NCI-H510A treated with DMSO at 0.1 percent for 48 hours (cell line): ENCODE measurements at regions not wholly inside any gene's neighbourhood (a gene's known extent, or its start where the extent isn't known, plus 50 kb on each side); places are given as distances from the start of the nearest gene placed in this dataset.

Source experiments
- DNase-seq: peaks from one replicate; lab custom pipeline; 2025; lab: John Stamatoyannopoulos, UW

DNA sequence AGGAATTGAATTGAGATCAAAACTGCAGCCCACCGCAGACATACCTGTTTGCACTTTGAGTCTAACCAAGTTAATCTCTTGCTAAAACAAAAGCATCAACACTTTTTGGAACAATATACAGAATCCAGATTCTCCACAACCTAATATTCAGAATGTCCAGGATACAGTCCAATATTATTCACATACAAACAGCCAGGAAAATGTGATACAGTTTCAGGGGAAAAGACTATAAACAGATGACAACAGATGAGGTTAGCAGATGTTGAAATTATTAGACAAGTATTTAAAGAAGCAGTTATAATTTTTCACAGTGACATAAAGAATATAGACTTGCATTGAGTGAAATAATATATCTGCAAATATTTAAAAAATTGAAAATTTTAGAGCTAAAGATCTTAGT lies 678.1 kb upstream of the CXADR start:
- no peak for DNase-seq

DNA sequence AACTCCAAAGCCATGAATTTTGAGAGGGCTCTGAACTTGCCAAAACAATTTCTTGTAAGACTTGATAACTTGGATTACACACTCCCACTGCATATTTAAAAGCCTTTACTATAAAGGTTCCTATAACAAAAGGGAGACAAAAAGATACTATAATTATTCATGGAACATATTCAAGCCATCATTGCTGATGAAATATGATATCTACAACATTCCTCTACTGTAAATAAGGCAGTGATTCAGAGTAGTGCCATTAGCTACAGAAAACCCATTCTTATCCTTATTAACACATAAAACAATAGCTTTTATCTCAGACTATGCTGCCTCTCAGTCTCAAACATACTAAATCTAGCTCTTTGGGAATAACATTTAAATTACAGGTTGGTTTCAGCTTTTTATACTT lies 675.5 kb upstream of the CXADR start:
- DNase-seq, result no peak

DNA sequence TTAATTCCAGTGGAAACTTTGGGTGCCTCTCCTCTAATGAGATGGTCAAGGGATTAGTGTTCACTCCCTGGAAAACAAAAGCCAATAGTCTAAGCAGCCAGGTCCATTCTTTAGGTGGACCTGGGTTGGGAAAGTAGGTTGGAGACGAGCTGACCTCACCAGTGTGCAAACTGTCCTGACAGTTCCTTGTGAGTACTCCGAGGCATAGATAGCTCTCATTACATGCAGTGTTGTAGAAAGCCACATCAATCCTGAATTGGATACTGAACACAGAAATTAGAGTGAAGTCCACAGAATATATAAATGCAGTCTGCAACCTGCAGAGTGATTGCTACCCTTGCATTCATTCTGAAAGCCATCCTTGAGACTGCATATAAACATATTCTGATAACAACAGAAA lies 675.1 kb upstream of the CXADR start:
- no peak for DNase-seq

DNA sequence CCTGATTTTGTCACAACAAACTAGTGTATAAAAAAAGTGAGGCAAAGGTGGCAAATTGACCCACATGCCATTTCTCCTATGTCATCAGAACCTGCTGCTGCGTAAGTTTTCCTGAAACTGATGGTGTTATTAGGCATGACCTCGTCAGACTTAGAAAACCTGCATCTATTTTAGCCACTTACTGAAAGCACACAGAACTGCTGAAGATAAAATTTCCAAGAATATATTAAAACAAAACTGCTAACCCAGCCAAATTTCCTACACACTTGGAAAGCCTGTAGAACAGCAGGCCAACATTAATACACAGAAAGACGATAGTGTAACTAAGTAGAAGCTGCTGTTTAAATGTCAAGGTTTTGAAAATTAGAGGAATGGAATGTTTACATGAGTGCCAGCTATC lies 674.5 kb upstream of the CXADR start:
- DNase-seq, result no peak

DNA sequence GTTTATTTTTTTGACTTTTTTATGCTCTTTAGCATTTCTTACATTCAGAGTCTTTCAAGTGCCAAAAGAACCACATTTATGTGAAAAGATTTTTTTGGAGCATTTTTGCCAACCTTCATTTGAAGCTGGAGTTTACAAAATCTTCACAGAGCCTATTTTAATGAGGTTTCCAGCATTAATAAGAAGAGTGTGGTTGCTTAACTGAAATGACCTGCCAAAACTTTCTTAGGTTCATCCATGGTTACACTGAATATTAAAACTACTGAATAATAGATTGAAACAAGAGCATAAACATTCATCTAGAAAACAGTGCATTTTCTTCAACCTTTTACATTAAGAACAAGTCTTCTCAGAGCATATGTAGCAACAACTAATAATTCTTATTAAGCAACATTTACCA lies 672.3 kb upstream of the CXADR start:
- no peak for DNase-seq

DNA sequence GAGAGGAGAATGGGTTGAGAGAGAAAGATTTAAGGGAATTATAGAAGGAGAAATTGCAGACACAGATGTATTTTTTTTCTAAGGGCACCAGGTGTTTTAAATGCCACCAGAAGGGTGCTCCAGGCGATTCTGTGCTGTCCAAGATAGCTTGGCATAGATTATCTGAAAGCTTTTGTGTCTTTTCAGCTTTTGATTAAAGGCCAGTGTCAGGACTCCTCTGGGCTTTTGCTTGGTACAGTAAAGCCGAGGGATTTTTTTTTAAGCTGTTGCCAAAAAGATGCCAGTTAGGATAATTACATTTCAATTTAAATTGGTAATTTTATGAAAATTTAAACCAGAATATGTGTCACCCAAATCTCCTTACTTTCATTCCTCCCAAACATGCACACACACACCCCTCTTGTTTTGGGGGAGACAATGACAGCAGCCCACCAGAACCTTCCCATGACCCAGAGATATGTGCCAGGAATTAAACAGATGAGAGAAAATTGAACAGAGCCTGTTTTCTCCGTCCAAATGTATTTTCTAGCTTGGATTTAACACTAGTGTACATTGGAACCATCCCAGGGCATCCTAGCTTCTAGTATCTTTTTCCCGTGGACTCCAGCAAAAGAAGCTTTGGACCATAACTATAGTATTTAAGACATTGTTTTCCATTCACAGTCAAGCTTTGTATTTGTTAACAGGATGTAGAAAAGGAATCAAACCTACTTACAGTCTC lies 670.7 kb upstream of the CXADR start:
- no peak for DNase-seq

DNA sequence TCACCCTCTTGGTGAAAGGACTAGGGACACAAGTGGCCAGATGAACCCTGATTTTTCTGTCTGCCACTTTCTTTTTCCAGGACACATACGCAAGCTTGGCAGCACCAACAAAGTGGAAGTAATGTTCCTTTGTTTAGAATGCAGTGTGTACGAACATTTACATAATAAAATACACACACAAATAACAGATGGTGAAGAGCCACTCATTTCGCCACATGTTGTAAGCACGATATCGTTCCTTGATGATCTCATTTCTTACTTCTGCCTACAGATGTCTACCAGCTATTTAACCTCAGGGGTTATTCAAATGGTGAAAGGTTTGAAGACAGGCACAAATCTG lies 670.2 kb upstream of the CXADR start:
- DNase-seq, result no peak

DNA sequence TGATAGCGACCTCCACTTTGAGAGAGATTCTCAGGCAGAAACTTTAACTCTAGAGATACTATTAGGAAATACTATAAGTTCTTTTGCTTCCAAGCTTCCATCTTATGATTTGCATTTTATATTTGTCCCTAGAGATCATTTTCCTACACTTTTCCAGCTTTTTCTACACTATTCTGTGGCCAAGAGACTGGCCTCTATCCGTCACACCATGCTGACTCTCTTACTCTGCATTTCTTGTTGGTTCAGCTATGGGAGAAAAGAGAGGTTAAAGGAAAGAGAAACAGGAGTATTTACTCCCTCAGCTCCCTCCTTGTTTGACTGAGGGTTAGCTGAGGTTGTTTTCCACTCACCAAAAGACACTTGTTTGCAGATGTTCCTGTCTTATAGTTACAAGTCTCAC lies 665.6 kb upstream of the CXADR start:
- no peak for DNase-seq

DNA sequence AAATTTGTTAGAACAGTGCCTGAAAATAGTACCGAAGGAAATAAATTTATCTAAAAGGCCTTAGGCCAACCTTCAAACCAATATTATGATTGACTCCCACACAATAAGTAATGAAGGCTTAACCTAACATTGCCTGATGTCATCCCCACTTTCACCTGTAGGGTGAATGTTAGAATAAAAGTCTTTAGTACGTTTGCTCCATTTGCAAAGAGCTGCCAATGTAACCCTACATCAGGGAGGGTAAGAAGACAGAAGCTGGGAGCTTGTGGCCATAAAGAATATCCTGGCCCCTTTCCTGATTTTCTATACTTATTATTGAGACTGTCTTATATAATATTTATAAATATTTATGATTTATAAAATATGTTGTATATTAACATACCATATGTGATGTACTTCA lies 661.8 kb upstream of the CXADR start:
- DNase-seq, result no peak

DNA sequence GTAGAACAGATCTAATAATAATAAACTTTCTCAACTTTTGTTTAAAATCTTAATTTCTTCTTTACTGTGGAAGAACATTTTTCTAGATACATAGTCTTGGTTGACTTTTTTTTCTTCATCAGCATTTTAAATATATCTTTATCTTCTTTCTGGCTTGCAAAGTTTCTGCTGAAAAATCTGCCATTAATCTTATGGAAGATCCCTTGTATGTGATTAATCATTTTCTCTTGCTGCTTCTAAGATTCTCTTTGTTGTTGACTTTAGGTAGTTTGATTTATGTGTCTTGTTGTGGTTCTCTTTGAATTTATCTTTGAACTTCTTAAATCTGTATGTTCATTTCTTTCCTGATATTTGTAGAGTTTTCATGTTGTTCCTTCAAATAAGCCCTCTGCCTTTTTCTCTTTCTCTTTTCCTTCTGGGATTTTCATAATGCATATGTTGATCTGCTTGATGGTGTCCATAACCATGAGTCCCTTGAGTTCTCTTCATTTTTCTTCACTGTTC lies 657.6 kb upstream of the CXADR start:
- DNase-seq, result no peak

DNA sequence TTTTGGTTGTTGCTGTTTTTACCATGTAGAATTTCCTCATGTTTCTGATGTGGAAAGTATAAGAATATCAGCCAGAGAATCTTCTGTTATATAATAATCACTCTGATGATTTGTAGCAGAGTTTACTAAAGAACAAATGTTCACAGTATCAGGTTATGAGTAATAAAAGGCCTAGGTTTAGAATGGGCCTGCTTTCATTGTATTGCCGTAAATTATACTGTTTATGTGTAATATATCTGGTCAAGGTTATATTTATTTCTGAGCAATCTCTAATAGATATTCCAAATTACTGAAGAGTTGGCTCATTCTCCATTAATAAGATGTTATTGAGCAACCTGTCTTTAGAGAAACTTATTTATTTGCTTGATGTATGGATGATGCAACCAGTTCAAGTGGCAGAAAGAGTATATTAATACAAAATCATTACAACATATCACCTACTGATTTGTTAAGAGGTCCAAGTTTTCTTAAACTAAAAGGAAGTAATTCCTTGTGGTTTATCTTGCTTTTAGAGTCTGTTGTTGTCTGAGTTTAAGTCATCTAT lies 649.4 kb upstream of the CXADR start:
- no peak for DNase-seq

DNA sequence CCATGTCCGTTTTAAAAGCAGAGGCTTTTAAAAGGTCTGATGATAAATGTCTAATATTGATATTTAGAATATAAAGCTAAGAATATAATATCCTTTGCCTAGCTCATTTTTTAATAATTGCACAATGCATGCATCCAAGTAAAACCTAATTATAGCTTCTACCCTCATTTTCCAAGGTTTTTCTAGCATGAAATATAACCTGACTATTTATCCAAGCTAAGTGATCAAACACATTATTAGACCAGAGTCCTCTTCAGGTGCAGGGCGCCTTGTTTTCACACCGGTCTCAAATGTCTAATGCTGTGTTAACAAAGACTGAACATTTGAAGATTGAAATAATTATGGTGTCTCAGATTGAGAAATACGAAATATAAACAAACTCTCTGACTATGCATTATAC lies 648.9 kb upstream of the CXADR start:
- DNase-seq, result no peak

DNA sequence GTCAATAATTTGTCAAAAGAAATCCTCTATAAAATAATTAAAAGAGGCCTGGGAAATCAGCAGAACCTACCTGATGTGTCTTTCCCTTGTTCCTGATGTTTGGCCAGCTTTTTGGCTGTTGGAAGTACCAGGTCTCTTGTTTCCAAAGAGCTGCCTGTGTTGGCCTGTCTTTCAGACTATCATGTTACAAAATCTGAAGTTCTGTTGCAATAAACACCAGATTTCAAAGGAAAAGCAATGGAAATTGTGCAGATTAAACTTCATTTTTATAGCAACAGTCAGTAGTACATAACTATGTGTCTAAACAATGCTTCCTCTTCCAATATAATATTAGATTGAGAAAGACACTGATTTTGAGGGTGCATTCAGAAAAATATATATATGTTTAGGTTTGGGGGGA lies 647.2 kb upstream of the CXADR start:
- no peak for DNase-seq

DNA sequence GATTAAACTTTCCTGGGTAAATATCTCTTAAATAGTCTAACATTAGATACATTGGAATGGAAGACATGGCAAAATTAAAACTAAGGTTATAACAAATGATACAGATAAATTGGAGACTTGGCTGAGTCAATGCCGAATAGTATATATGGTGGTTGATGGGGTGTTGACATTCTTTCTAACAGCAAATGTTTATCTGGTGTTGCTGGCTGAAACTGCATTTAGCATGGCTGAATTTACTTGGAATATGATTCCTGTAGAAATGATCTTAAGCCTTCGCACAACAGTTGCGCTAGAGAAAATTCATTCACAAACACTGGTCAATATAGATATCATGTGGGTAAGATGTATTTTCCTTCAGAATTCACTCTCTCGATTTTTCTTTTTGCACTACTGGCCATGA lies 646.0 kb upstream of the CXADR start:
- no peak for DNase-seq

DNA sequence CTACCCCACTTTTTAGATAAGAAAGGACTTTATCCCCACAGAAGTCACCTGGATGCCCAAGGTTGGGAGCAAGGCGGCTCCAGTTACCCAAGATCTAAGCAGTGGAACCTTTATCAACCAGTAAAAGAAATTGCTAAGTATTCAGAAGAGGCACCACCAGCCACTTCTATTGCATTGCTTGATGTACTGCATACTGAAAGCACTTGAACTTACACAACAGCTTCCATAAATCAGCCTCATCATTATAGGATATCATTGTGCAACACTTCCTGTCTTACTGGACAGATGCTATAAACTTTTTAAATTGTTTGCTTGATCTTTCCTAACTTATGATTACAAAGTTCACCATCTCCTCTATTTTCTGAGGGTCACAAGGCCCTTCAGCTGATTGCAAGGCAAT lies 642.7 kb upstream of the CXADR start:
- DNase-seq, result no peak

DNA sequence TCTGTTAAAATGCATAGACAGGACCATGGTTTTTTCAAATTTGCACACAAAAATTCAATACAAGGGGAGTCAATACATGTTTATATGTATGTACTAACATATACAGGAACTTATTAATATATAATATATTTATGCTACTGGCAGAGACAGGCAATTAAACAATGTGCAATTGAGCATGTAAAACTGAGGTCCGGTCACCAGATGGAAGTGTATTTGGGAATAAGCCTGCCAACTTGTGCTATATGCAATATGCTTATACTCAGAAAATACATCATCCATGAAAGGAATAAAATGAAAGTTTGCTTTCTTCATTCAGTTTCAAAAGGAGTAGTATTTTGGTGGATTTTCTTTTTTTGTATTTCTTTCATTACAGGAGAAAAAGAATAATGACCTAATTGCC lies 640.2 kb upstream of the CXADR start:
- no peak for DNase-seq

DNA sequence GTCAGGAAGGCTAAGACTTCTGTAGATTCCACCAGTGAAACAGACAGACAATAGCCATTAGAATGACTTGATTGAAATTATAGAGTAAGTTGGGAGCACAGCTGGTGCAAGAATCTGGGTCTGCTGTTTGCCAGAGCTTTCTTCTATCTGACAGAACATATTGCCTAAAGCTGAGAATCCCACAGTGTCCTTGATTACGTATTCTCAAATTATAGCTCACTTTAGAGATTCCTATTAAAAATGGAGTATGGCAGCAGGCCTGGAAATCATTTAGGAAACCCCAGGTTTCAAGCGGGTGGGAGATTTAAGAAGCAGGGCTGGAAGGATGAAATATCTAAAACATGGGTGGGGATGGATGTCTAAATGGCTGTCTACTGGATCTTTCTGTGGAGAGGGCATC lies 639.7 kb upstream of the CXADR start:
- DNase-seq, result no peak

DNA sequence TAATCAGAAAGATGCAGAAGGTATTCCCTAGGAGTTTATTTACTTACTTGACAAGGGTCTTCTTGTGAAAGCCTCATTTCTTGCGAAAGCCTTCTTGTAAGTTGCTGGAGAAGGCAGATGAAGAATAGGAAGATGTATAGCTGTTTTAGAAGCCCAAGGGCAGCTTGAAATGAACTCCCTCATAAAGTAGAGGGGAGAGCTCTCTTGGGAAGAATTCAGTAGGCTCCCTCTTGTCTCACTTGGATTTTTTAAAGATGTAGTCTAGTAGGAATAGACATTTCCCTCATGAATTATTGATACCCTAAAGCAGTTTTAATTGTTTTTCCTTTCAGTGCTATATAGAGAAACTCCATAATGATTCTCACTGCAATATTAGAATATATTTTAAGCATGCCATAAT lies 639.2 kb upstream of the CXADR start:
- no peak for DNase-seq

DNA sequence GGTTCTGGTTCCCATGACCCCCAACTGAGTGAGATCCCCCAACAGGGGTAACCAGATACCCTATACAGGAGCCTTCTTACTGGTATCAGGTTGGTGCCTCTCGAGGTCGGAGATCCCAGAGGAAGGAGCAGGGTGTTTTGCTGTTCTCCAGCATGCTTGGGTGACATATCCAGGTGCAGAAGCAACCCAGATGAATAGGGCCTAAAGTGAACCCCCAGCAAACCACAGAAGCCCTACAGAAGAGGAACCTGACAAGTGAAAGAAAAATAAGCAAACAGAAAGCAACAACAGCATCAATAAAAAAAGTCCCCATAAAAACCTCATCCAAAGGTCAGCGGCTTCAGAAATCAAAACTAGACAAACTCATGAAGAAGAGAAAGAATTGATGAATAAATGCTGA lies 633.4 kb upstream of the CXADR start:
- DNase-seq, result no peak

DNA sequence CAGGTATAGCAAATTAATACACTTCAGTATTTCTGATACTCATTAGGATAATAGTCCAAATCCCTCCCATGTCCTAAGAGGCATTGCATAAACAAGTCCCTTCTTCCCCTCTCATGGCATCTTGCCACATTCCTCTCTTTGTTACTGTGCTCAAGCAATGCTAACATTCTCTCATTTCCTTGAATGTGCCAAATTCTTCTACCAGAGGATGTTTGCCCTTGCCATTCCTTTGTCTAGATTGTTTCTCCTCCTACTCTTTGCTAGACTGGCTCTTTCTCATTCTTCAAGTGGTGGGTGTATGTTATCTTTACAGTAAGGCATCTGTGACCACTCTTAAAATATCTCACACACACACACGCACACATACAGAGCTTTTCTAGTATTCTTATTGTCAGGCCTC lies 621.0 kb upstream of the CXADR start:
- DNase-seq, result no peak

DNA sequence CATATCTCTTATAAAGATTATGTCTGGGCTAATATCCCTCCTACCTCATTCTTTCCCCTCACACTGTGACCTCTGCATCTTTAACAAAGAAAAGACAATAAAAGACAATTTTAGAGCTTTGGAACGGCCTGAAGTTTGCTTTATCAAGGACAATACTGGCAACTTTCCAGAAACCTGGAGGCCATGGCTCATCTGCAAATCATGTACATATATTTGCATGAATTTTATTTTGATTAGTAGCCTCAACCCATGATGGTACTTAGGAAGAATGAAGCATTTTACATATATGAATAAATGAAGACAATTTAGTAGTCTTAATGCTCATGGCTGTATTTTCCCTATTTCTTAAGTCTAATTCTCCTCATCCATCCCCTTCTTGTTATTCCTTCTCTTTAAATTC lies 612.2 kb upstream of the CXADR start:
- no peak for DNase-seq

DNA sequence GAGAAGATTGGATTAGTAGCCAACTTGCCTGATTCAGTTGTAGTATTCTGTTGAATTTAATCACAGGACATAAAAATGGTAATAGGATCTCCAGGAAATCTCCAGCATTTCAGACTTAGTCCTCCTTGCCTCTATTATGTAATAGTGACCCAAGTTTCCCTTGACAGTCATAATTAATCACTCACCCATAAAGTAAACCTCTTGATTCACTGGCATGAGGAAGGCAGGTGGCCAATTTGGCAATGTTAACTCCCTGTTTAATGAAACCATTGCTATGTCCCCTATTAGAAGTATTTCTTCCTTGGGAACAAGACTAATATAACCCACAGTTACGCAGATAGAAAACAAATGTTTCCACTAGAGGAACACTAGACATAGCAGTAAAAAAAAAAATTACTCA lies 604.8 kb upstream of the CXADR start:
- DNase-seq, result no peak

DNA sequence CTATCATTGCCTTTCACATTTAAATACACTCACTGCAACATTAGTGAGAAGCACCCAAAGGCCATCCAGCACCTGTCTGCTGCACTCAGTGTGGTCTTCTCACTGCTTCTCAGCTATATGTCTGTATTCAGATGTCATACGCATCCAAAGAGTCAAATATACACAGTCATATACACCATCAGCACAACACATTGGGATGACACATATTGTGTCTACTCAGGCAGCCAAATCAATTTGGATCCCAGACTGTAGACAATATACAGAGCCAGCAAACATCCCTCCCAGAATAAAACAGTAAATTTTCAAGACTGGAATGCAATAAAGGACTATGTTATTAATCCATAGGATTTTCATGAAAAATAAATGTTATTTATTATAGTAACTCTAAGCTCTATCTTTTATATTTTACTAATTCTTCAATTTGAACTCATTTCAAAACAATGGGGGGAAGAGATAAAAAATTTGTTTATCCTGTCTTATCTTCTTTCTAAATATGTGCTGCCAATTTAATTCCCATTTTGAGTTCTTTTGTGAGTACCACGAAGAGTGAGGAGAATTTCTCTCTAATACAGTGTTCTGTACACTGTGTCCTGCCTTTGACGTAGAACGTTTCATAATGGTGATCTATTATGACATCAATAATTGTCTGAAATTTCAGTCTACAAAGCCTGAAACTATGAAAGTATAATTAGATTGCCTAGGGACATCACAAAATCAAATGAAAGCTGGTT lies 602.2 kb upstream of the CXADR start:
- no peak for DNase-seq

DNA sequence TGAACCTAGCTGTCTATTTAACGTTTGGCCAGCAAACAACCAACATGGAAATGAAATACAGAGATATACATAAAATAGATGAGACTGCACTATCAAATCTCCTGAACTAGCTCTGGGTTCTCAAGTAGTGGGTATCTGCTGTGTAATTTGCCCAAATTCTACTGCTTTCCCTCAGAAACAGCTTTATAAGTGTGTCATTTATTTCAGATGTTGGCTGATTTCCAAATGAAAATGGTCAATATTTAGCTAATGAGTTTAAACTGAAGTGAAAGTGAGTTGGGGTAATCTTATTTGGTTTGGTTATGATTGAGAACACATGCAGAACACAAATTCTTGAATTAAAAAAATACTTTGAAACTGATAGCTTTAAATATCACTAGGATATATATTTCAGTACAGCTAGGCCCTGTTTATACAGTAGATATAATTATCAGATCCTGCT lies 601.7 kb upstream of the CXADR start:
- no peak for DNase-seq
